ENCODE measurements at regions not wholly inside any gene's neighbourhood (a gene's known extent, or its start where the extent isn't known, plus 50 kb on each side); places are given as distances from the start of the nearest gene placed in this dataset.
"Not testable (repeated sequence)": the region's sequence is repeated elsewhere in the genome, so short reads cannot be mapped to it uniquely, and the experiment has no call there.

- TF ChIP-seq, protein P1, sequence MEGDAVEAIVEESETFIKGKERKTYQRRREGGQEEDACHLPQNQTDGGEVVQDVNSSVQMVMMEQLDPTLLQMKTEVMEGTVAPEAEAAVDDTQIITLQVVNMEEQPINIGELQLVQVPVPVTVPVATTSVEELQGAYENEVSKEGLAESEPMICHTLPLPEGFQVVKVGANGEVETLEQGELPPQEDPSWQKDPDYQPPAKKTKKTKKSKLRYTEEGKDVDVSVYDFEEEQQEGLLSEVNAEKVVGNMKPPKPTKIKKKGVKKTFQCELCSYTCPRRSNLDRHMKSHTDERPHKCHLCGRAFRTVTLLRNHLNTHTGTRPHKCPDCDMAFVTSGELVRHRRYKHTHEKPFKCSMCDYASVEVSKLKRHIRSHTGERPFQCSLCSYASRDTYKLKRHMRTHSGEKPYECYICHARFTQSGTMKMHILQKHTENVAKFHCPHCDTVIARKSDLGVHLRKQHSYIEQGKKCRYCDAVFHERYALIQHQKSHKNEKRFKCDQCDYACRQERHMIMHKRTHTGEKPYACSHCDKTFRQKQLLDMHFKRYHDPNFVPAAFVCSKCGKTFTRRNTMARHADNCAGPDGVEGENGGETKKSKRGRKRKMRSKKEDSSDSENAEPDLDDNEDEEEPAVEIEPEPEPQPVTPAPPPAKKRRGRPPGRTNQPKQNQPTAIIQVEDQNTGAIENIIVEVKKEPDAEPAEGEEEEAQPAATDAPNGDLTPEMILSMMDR (conservative IDR thresholded peaks at IDR 0.05 in 1 of 2, IDR thresholded peaks at IDR 0.05 in 1 of 2; ENCODE audit: extremely low read depth in 1 of 2, insufficient read depth in 1 of 2, low read depth in 1 of 2, low read length in 2 of 2) = not testable (repeated sequence)
- TF ChIP-seq EZH2 (IDR thresholded peaks at IDR 0.05; ENCODE audit: borderline replicate concordance, low read length) = not testable (repeated sequence)
These were observed 109.3 kb upstream of the EXOC2 start for GRCh38 chr6:802223-802622.

Data from mammary epithelial cell (primary cell).